NCI-H460 (cell line): ENCODE measurements at regions not wholly inside any gene's neighbourhood (a gene's known extent, or its start where the extent isn't known, plus 50 kb on each side); places are given as distances from the start of the nearest gene placed in this dataset.
A peak's percentile ranks its signal among the peaks of the same experiment; 100 is the strongest.

Experiments
- DNase-seq: peaks from one replicate; pipeline ENCODE4 v3.0.0-alpha.2; 2016; ENCODE audit warnings: low read depth; ENCODE audit errors: extremely low read depth
- small RNA-seq, 2 experiments: library from RNA; depleted of rRNA; stranded (forward); fragments of <200 nt; gene quantifications; one replicate each; pipeline ENCODE3, GENCODE V24; 2014

DNA sequence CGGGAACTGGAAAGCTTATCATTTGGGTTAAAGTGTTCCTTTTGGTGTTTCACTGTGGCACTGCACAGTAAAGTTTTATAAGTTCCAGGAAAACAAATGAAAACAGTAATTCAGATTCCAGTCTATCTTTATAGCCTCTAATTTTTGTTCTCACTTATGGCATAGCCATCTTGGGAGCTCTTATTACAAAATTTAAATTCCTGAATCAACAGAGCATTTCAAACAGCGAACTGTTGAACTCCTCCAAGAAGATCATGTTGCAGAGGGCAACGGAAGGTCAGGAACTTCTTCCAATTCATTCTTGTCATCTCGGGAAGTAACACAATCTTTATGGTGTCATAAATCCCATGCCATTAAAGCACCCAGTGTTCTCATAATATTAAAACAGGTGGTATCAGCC is 229.1 kb downstream of the KCNC2 start:
- peak; percentile 11 for DNase-seq

DNA sequence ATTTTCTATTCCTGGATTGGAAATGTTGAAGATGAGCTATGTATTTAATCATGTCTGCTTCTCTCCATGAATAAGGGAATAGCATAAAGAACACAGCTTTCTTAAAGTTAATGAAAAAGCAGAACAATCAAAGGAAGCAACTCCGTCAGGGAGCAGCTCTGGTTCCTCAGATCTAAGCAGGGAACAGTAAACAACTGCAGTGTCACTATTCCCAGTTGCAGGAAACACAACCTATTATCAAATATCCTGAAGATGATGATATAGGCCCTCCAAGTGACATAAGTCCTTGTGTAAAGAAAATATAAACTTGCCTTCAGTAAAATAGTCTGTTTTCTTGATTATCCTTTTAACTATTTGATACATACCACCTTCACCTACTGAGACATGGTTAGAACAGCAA is 228.1 kb downstream of the KCNC2 start:
- no peak for DNase-seq

DNA sequence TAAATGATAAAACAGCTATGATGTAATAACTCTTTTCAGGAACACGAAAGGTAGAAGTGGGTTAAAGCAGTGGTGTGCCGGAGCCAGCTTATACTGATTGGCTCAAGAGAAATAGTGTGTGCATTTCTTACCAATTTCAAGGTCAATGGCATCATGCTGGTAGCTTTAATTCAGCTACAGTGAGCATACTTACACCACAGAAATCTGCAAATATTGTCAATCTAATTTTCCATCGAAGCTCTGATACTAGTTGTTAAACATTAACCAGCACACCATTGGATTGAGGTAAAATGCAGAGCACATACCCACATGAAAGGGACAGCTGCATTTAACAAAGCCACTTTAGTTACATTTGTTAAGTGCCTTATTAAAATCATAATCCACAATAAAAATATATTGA is 225.7 kb downstream of the KCNC2 start:
- no peak for DNase-seq

DNA sequence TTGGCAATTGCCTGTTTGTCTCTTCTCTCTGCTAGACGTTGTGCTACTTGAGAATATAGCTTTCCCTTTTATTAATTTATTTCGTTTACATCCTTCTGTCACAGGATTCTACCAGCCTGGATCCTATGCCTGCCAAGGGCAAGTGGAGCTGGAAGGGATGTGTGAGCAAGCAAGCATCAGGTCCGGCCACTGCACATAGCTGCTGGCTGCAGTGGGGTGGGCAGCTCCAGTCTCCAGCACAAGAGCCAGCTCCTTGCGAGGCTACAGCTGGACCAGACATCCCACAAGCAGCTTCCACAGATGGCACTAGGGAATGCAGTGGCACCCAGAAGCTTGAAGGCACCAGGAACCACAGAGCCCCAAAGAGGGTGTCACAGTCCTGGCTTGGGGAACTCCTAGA is 225.0 kb downstream of the KCNC2 start:
- no peak for DNase-seq

DNA sequence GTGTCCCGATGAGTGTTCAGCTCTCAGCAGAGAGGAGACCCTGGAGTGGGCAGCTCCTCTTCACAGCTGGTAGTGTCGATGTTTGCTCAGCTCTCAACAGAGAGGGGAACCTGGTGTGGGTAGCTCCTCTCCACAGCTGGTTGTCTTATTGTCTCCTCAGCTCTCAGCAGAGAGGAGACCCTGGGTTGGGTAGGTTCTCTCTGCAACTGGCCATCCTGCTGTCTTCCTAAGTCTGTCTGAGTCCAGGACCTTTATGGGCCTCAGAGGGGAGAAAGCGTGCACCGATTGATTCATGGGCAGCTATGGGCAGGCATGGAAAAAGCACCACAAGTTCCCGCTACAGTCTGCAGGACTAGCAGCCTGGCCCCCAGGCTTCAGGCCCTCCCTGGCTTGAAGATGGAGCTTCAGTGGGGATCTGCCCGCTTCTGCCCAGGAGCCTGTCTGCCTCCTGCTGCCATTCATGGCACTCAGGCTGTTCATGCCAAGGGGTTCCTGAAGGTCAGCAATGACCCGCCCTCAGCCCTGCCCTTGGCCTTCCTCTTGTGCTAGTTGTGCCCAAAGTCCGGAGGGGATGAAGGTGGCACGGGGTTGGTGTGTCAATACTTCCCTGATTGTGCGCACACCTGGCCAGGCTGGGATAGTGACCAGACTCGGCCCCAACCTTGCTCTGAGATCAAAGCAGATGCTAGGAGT is 224.2 kb downstream of the KCNC2 start:
- DNase-seq, result no peak

DNA sequence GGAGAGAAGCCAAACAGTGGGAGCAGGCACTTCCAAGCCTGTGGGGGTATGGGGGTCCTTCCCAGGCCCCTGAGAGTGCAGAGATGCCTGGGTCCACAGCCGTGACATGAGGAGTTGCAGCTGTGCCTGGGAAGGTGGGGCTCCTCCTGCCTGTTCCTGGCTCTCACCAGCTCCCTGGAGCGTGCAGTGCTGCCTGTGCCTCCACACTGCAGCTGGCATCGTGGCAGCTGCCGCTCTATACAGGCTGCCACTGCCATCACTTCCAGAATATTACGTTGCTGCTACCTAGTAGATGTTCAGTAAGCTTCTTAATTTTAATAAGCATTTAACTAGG is 223.7 kb downstream of the KCNC2 start:
- no peak for DNase-seq

DNA sequence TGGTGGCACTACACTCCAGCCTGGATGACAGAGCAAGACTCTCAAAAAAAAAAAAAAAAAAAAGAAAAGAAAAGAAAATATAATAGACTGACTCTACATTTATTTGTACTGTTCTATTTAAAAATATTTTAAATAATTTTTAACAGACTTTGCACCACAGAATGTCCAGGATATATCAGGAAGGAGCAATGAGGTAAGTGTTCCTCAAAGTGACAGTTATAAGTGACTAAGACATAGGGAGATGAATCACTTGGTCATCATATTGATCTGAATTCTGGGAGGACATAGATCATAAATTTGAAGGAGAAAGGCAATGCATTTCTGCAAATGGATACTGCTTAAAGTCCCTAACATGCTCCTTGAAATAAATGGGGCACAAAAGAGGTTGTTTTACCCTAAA is 221.5 kb downstream of the KCNC2 start:
- no peak for DNase-seq

Small RNAs in the stretch of these regions (small RNA-seq; reads per million reads assigned to genes)
- 0 reads per million in 2 experiments for gene AC123904.2
